Effector memory CD4-positive, alpha-beta T cell (primary cell): ENCODE measurements at regions not wholly inside any gene's neighbourhood (a gene's known extent, or its start where the extent isn't known, plus 50 kb on each side); places are given as distances from the start of the nearest gene placed in this dataset.

Experiments used
- DNase-seq, 3 donors: peaks; one replicate each; pipeline ENCODE4 v3.0.0-alpha.2; 2020
- H3K27ac ChIP-seq: 2 replicates; pipeline ENCODE4 v1.7.0; 2013; ENCODE audit warnings: mild to moderate bottlenecking, low read length, moderate library complexity; ENCODE audit not compliant: insufficient read depth, poor library complexity, severe bottlenecking
- H3K27me3 ChIP-seq: replicated peaks from 2 replicates; pipeline ENCODE4 v1.7.0; 2013; ENCODE audit warnings: mild to moderate bottlenecking, low read length; ENCODE audit not compliant: insufficient read depth, control insufficient read depth, poor library complexity, severe bottlenecking
- H3K36me3 ChIP-seq: 2 replicates; pipeline ENCODE4 v1.7.0; 2013; ENCODE audit warnings: mild to moderate bottlenecking, low read length, moderate library complexity; ENCODE audit not compliant: control insufficient read depth, insufficient read depth
- H3K4me1 ChIP-seq: 2 replicates; pipeline ENCODE4 v1.7.0; 2013; ENCODE audit warnings: low read length, mild to moderate bottlenecking; ENCODE audit not compliant: control insufficient read depth, insufficient read depth, poor library complexity, severe bottlenecking
- H3K4me3 ChIP-seq: 2 replicates; pipeline ENCODE4 v1.7.0; 2013; ENCODE audit warnings: low read length, low read depth, mild to moderate bottlenecking; ENCODE audit not compliant: insufficient read depth, poor library complexity, severe bottlenecking
- H3K9me3 ChIP-seq: 2 replicates; pipeline ENCODE4 v1.7.0; 2013; ENCODE audit warnings: mild to moderate bottlenecking, low read length, moderate library complexity; ENCODE audit not compliant: control insufficient read depth

GRCh38 chr1:101683561-101683960 is 313.2 kb downstream of the OLFM3 start:
- Histone ChIP-seq H3K27ac (no peak overlapping the region), H3K27me3 (no peaks in the 10 kb centered on the region), H3K4me3 (no peak overlapping the region), H3K9me3 (no peaks in the 10 kb centered on the region), H3K4me1 (no peaks in the 10 kb centered on the region), H3K36me3 (no peaks in the 10 kb centered on the region)
- no peak for DNase-seq

DNA sequence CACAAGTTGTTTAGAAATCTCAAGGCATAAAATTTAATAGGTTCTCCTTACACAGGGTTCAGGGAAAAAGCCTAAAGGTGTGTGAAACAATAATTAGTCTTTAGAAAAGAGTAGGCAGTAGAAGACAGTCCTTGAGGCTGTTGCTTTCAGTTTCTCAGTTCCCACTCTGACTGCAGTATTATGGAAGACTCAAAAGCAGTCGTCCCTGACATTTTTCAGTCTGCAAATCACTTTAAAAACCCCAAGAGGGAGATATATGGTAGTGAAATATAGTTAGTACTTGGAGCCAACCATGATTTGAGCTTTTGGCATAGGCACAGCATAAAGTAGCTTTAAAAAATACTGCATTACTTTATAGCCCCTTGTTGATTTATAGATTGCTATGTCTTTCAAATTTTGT is 299.7 kb downstream of the OLFM3 start:
- DNase-seq = no peak
- H3K4me1 ChIP-seq = no peaks in the 10 kb centered on the region
- no peaks in the 10 kb centered on the region for H3K36me3 ChIP-seq

DNA sequence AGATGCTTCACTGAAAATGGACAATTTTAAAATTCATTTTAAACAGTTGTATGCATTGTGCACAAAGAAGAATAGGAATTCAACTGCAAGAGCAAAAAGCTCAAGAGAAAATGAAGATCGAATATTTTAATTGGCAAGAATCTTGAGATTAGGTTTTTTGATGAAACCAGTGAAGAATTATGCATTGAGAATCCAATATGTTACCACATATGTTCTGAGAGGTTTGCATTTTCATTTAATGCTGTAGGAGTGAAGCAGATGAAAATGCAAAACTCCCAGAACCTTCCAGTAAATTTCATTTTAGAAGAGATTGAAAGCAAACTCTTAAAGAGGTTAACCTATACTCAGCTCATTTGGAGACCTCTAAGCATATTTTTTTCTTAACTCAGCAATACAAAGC is 298.0 kb downstream of the OLFM3 start:
- no peaks in the 10 kb centered on the region for H3K36me3 ChIP-seq
- H3K4me3 ChIP-seq = no peak overlapping the region
- no peaks in the 10 kb centered on the region for H3K27me3 ChIP-seq
- no peak overlapping the region for H3K27ac ChIP-seq
- H3K4me1 ChIP-seq = no peaks in the 10 kb centered on the region
- DNase-seq = no peak
- no peaks in the 10 kb centered on the region for H3K9me3 ChIP-seq

More for the DNA sequence above, 299.7 kb downstream of the OLFM3 start:
- Histone ChIP-seq H3K9me3 (no peaks in the 10 kb centered on the region), H3K27ac (no peak overlapping the region), H3K27me3 (no peaks in the 10 kb centered on the region), H3K4me3 (no peak overlapping the region)

DNA sequence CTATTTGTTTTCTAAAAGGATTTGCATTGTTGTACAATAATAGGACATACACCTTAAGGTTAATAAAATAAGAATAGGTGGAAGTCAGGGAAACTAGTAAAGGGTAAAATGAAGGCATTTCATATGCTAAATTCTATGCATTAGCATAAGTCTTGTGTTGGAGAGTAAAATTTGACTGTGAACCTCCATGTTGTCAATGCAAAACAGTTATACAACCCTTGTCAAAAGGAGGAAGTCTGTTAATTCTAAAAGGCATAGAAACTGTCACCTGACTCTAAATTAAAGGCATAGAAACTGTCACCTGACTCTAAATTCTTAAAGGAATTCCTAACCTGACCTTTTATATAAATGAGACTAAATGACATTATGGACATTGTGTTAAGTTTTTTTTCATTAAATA is 291.8 kb downstream of the OLFM3 start:
- H3K27ac ChIP-seq = no peak overlapping the region
- no peaks in the 10 kb centered on the region for H3K36me3 ChIP-seq
- no peak overlapping the region for H3K4me3 ChIP-seq
- H3K9me3 ChIP-seq = no peaks in the 10 kb centered on the region
- H3K4me1 ChIP-seq = no peaks in the 10 kb centered on the region
- no peaks in the 10 kb centered on the region for H3K27me3 ChIP-seq
- no peak for DNase-seq

GRCh38 chr1:101706366-101706765 is 290.4 kb downstream of the OLFM3 start:
- Histone ChIP-seq H3K27ac (no peak overlapping the region), H3K36me3 (no peaks in the 10 kb centered on the region), H3K27me3 (no peaks in the 10 kb centered on the region), H3K4me1 (no peaks in the 10 kb centered on the region), H3K4me3 (no peak overlapping the region), H3K9me3 (no peaks in the 10 kb centered on the region)
- DNase-seq = no peak

- Histone ChIP-seq H3K27ac (no peak overlapping the region), H3K4me3 (no peak overlapping the region), H3K9me3 (no peaks in the 10 kb centered on the region), H3K36me3 (no peaks in the 10 kb centered on the region), H3K4me1 (no peaks in the 10 kb centered on the region), H3K27me3 (no peaks in the 10 kb centered on the region)
- no peak for DNase-seq
Observed at GRCh38 chr1:101709721-101710120, 287.0 kb downstream of the OLFM3 start.

DNA sequence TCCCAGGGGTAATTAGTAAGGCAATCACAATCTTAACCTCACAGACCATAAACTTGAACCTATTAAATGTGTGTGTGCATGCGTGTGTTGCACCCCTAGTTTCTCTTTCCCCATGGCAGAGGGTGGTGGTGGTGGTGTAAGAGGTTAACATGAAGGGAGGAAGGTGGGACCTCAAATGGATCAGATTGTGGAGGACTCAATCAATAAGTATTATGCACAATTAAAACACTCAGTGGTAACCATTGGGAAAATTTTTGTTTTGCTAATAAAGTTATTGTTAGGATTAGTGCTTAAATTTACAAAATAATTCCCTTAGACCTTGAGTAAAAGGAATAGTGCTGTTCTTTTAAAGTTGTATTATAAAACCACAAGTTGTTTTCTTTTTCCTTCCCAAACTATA is 283.0 kb downstream of the OLFM3 start:
- Histone ChIP-seq H3K27ac (no peak overlapping the region), H3K4me3 (no peak overlapping the region), H3K9me3 (no peaks in the 10 kb centered on the region), H3K27me3 (no peaks in the 10 kb centered on the region), H3K4me1 (no peaks in the 10 kb centered on the region), H3K36me3 (no peaks in the 10 kb centered on the region)
- no peak for DNase-seq

DNA sequence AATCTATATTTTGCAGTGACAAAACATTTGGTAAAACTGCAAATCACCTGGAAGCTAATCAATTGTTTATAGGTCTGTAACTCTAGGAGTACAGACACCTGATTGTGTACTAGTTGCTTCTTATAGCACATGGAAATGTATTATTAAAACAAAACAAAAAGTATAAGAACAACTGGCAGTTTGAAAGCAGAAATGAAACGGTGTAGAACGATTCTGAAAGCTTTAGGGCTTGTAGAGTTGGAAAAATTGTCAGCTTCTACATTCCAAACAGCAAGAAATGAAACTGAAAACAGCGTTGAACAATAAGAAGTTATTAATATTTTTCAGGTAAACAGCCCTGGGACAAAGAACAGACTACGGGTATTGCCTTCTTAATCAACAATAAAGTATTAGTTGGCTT is 273.3 kb downstream of the OLFM3 start:
- H3K4me3 ChIP-seq = no peak overlapping the region
- DNase-seq = no peak
- H3K9me3 ChIP-seq = no peaks in the 10 kb centered on the region
- H3K36me3 ChIP-seq = no peaks in the 10 kb centered on the region
- no peaks in the 10 kb centered on the region for H3K4me1 ChIP-seq
- H3K27me3 ChIP-seq = no peaks in the 10 kb centered on the region
- H3K27ac ChIP-seq = no peak overlapping the region

DNA sequence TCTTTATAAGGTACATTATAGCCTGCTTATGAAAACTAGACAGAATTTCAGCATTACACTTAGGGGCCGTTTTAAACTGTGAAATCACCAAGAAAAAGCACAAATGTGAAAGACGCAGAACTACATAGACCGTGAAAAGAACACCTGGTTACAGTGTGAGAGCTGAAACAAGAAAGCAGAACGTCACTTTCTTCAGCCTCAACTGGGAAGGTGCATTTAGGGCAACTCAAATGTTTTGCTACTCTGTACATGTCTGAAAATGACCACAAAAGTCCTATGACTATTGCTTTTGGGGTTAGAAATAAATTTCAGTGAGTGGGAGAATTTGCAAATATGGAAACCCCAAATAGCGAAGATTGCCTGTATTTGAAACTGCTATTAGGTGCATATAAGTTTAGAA is 268.7 kb downstream of the OLFM3 start:
- no peak for DNase-seq

DNA sequence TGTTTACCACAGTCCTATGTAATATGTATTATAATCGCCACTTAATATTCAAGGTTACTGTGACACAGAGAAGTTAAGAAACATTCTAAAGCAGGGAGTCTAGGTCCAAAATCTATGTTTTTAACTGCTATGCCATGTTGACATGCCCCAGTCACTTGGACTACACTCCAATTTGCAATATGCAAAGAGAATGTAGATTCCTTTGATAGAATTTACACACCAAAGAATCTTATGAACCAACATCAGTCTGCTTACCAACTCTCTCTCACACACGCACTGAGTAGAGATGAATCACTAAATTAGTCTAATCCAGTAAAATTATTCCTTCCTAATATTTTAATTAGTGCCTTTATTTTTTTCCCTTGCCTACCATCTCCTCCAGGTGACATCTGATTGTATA is 266.2 kb downstream of the OLFM3 start:
- no peak for DNase-seq
- Histone ChIP-seq H3K36me3 (no peaks in the 10 kb centered on the region), H3K4me1 (no peaks in the 10 kb centered on the region), H3K27me3 (no peaks in the 10 kb centered on the region), H3K9me3 (no peaks in the 10 kb centered on the region), H3K27ac (no peak overlapping the region), H3K4me3 (no peak overlapping the region)

More for the DNA sequence above, 268.7 kb downstream of the OLFM3 start:
- Histone ChIP-seq H3K27me3 (no peaks in the 10 kb centered on the region), H3K36me3 (no peaks in the 10 kb centered on the region), H3K27ac (no peak overlapping the region), H3K4me1 (no peaks in the 10 kb centered on the region), H3K9me3 (no peaks in the 10 kb centered on the region), H3K4me3 (no peak overlapping the region)

- H3K9me3 ChIP-seq = no peaks in the 10 kb centered on the region
- H3K4me3 ChIP-seq = no peak overlapping the region
- H3K27me3 ChIP-seq = no peaks in the 10 kb centered on the region
- no peak for DNase-seq
- no peak overlapping the region for H3K27ac ChIP-seq
- no peaks in the 10 kb centered on the region for H3K36me3 ChIP-seq
- no peaks in the 10 kb centered on the region for H3K4me1 ChIP-seq
Observed at GRCh38 chr1:101732261-101732660, 264.5 kb downstream of the OLFM3 start.
